ENCODE measurements at regions not wholly inside any gene's neighbourhood (a gene's known extent, or its start where the extent isn't known, plus 50 kb on each side); places are given as distances from the start of the nearest gene placed in this dataset.

- Histone ChIP-seq H2AFZ (ENCODE audit: low read depth, low read length, severe bottlenecking) (no peak overlapping the region), H4K20me1 (ENCODE audit: low read depth, low read length) (no peaks in the 10 kb centered on the region), H3K36me3 (ENCODE audit: low read length) (no peaks in the 10 kb centered on the region), H3K9me2 (replicated peaks; ENCODE audit: insufficient read depth, low read length) (no peaks in the 10 kb centered on the region), H3F3A (ENCODE audit: insufficient read depth) (no peaks in the 10 kb centered on the region), H3K4me3 (ENCODE audit: insufficient read depth, low read length, poor library complexity, severe bottlenecking) (no peak overlapping the region), H3K27ac (ENCODE audit: low read depth, low read length) (no peak overlapping the region), H3K9ac (ENCODE audit: low read length) (no peak overlapping the region), H3K27me3 (ENCODE audit: low read length) (no peaks in the 10 kb centered on the region), H3K4me2 (ENCODE audit: low read depth, low read length, poor library complexity, severe bottlenecking) (no peak overlapping the region), H3K9me3 (ENCODE audit: insufficient read depth, low read length) (no peaks in the 10 kb centered on the region), H3K79me2 (ENCODE audit: insufficient read depth, low read length) (no peaks in the 10 kb centered on the region)
- TF ChIP-seq EZH2phosphoT487 (conservative IDR thresholded peaks at IDR 0.05; ENCODE audit: low read length): no peak
- no peak for TF ChIP-seq CTCF (IDR thresholded peaks at IDR 0.05; ENCODE audit: insufficient read depth, low read length, poor library complexity, severe bottlenecking)
Observed at GRCh38 chr6:14422917-14423316, 305.3 kb downstream of the CD83 start.

GRCh38 chr6:14423330-14423729, 305.8 kb downstream of the CD83 start:
- H3K9ac ChIP-seq (ENCODE audit: low read length): no peak overlapping the region
- no peaks in the 10 kb centered on the region for H3K79me2 ChIP-seq (ENCODE audit: insufficient read depth, low read length)
- H3K9me2 ChIP-seq (replicated peaks; ENCODE audit: insufficient read depth, low read length): no peaks in the 10 kb centered on the region
- H3K36me3 ChIP-seq (ENCODE audit: low read length): no peaks in the 10 kb centered on the region
- H3K4me3 ChIP-seq (ENCODE audit: insufficient read depth, low read length, poor library complexity, severe bottlenecking): no peak overlapping the region
- no peaks in the 10 kb centered on the region for H3F3A ChIP-seq (ENCODE audit: insufficient read depth)
- no peak overlapping the region for H3K4me2 ChIP-seq (ENCODE audit: low read depth, low read length, poor library complexity, severe bottlenecking)
- no peak overlapping the region for H3K27ac ChIP-seq (ENCODE audit: low read depth, low read length)
- TF ChIP-seq CTCF (IDR thresholded peaks at IDR 0.05; ENCODE audit: insufficient read depth, low read length, poor library complexity, severe bottlenecking): no peak
- TF ChIP-seq EZH2phosphoT487 (conservative IDR thresholded peaks at IDR 0.05; ENCODE audit: low read length): no peak
- H3K9me3 ChIP-seq (ENCODE audit: insufficient read depth, low read length): no peaks in the 10 kb centered on the region
- H2AFZ ChIP-seq (ENCODE audit: low read depth, low read length, severe bottlenecking): no peak overlapping the region
- no peaks in the 10 kb centered on the region for H4K20me1 ChIP-seq (ENCODE audit: low read depth, low read length)
- H3K27me3 ChIP-seq (ENCODE audit: low read length): no peaks in the 10 kb centered on the region

GRCh38 chr6:14423955-14424354, 306.4 kb downstream of the CD83 start:
- no peak for TF ChIP-seq EZH2phosphoT487 (conservative IDR thresholded peaks at IDR 0.05; ENCODE audit: low read length)
- no peak for TF ChIP-seq CTCF (IDR thresholded peaks at IDR 0.05; ENCODE audit: insufficient read depth, low read length, poor library complexity, severe bottlenecking)
- Histone ChIP-seq H3K9me2 (replicated peaks; ENCODE audit: insufficient read depth, low read length) (no peaks in the 10 kb centered on the region), H3K9me3 (ENCODE audit: insufficient read depth, low read length) (no peaks in the 10 kb centered on the region), H3K27ac (ENCODE audit: low read depth, low read length) (no peak overlapping the region), H3F3A (ENCODE audit: insufficient read depth) (no peaks in the 10 kb centered on the region), H3K27me3 (ENCODE audit: low read length) (no peaks in the 10 kb centered on the region), H3K79me2 (ENCODE audit: insufficient read depth, low read length) (no peaks in the 10 kb centered on the region), H3K4me2 (ENCODE audit: low read depth, low read length, poor library complexity, severe bottlenecking) (no peak overlapping the region), H4K20me1 (ENCODE audit: low read depth, low read length) (no peaks in the 10 kb centered on the region), H3K4me3 (ENCODE audit: insufficient read depth, low read length, poor library complexity, severe bottlenecking) (no peak overlapping the region), H3K36me3 (ENCODE audit: low read length) (no peaks in the 10 kb centered on the region), H3K9ac (ENCODE audit: low read length) (no peak overlapping the region), H2AFZ (ENCODE audit: low read depth, low read length, severe bottlenecking) (no peak overlapping the region)

- H4K20me1 ChIP-seq (ENCODE audit: low read depth, low read length): no peaks in the 10 kb centered on the region
- H3K9ac ChIP-seq (ENCODE audit: low read length): no peak overlapping the region
- no peak overlapping the region for H2AFZ ChIP-seq (ENCODE audit: low read depth, low read length, severe bottlenecking)
- H3K27me3 ChIP-seq (ENCODE audit: low read length): no peaks in the 10 kb centered on the region
- no peak overlapping the region for H3K4me2 ChIP-seq (ENCODE audit: low read depth, low read length, poor library complexity, severe bottlenecking)
- H3K9me3 ChIP-seq (ENCODE audit: insufficient read depth, low read length): no peaks in the 10 kb centered on the region
- H3K36me3 ChIP-seq (ENCODE audit: low read length): no peaks in the 10 kb centered on the region
- H3K9me2 ChIP-seq (replicated peaks; ENCODE audit: insufficient read depth, low read length): no peaks in the 10 kb centered on the region
- H3K79me2 ChIP-seq (ENCODE audit: insufficient read depth, low read length): no peaks in the 10 kb centered on the region
- H3K27ac ChIP-seq (ENCODE audit: low read depth, low read length): no peak overlapping the region
- H3K4me3 ChIP-seq (ENCODE audit: insufficient read depth, low read length, poor library complexity, severe bottlenecking): no peak overlapping the region
- TF ChIP-seq EZH2phosphoT487 (conservative IDR thresholded peaks at IDR 0.05; ENCODE audit: low read length) (no peak), CTCF (IDR thresholded peaks at IDR 0.05; ENCODE audit: insufficient read depth, low read length, poor library complexity, severe bottlenecking) (no peak)
- no peaks in the 10 kb centered on the region for H3F3A ChIP-seq (ENCODE audit: insufficient read depth)
Observed at GRCh38 chr6:14425805-14426204, 308.2 kb downstream of the CD83 start.
